CD14-positive monocyte (primary cell): ENCODE measurements at regions not wholly inside any gene's neighbourhood (a gene's known extent, or its start where the extent isn't known, plus 50 kb on each side); places are given as distances from the start of the nearest gene placed in this dataset.

Experiments used
- DNase-seq, 3 donors: peaks; one replicate each; pipeline ENCODE4 v3.0.0-alpha.2; 2011 to 2022
- H2AFZ ChIP-seq: 2 replicates; pipeline ENCODE4 v1.6.0; 2012; ENCODE audit warnings: mild to moderate bottlenecking, low read depth, low read length, inconsistent platforms; ENCODE audit not compliant: insufficient read depth, poor library complexity, severe bottlenecking
- H3K27ac ChIP-seq, 2 donors: 1 replicate in 1 of 2; 2 replicates in 1 of 2; pipeline ENCODE4 v1.5.1; 2012 to 2013; ENCODE audit warnings: low read length in 2 of 2, control low read depth in 1 of 2, inconsistent platforms in 1 of 2, low read depth in 1 of 2, mild to moderate bottlenecking in 1 of 2
- H3K27me3 ChIP-seq, 2 donors: one replicate each; pipeline versions ENCODE4 v1.6.0 to v1.6.1; 2011 to 2013; ENCODE audit warnings: low read length in 2 of 2; ENCODE audit not compliant: control insufficient read depth in 2 of 2, insufficient read depth in 2 of 2
- H3K36me3 ChIP-seq, 2 donors: replicated peaks in 1 of 2; 1 replicate in 1 of 2; 2 replicates in 1 of 2; pipeline versions ENCODE4 v1.5.1 to v1.6.1; 2012 to 2013; ENCODE audit warnings: low read length in 2 of 2, control low read depth in 1 of 2, inconsistent platforms in 1 of 2, mild to moderate bottlenecking in 1 of 2; ENCODE audit not compliant: insufficient read depth in 2 of 2, control insufficient read depth in 1 of 2
- H3K4me1 ChIP-seq, 2 donors: 1 replicate in 1 of 2; 2 replicates in 1 of 2; pipeline versions ENCODE4 v1.5.1 to v1.6.1; 2012 to 2013; ENCODE audit warnings: low read length in 2 of 2, control low read depth in 1 of 2, inconsistent platforms in 1 of 2, mild to moderate bottlenecking in 1 of 2, moderate library complexity in 1 of 2; ENCODE audit not compliant: insufficient read depth in 2 of 2, control insufficient read depth in 1 of 2
- H3K4me2 ChIP-seq: replicated peaks from 2 replicates; pipeline ENCODE3; 2012; ENCODE audit warnings: low read length, moderate library complexity, mild to moderate bottlenecking; ENCODE audit not compliant: poor library complexity, severe bottlenecking; ENCODE audit errors: extremely low read depth
- H3K4me3 ChIP-seq, 3 experiments: fragments of 200-600 bp in 1 of 3; sonication (generic) in 1 of 3; replicated peaks in 1 of 3; 1 replicate in 2 of 3; 2 replicates in 1 of 3; pipeline ENCODE4 v1.5.1; 2011 to 2013; ENCODE audit warnings: low read length in 3 of 3, mild to moderate bottlenecking in 3 of 3, control low read depth in 2 of 3, low read depth in 2 of 3, inconsistent platforms in 1 of 3, moderate library complexity in 1 of 3
- H3K79me2 ChIP-seq: 2 replicates; pipeline ENCODE4 v1.6.0; 2012; ENCODE audit warnings: mild to moderate bottlenecking, control low read depth, inconsistent platforms, low read length, moderate library complexity; ENCODE audit not compliant: insufficient read depth
- H3K9ac ChIP-seq: 2 replicates; pipeline ENCODE4 v1.6.0; 2017; ENCODE audit warnings: low read length, mild to moderate bottlenecking; ENCODE audit not compliant: insufficient read depth, poor library complexity, severe bottlenecking
- H3K9me3 ChIP-seq, 2 donors: replicated peaks in 1 of 2; 1 replicate in 1 of 2; 2 replicates in 1 of 2; pipeline versions ENCODE4 v1.5.1 to v1.6.1; 2012 to 2013; ENCODE audit warnings: low read length in 2 of 2, control low read depth in 1 of 2; ENCODE audit not compliant: control insufficient read depth in 1 of 2, insufficient read depth in 1 of 2
- H4K20me1 ChIP-seq: 2 replicates; pipeline ENCODE4 v1.6.0; 2012; ENCODE audit warnings: mild to moderate bottlenecking, low read length, control low read depth, moderate library complexity; ENCODE audit not compliant: insufficient read depth
- H3K27ac Mint-ChIP-seq, 7 donors: one replicate each; pipeline ENCODE4 v1.8.0; 2020; ENCODE audit warnings: mild to moderate bottlenecking in 7 of 7, mixed read lengths in 7 of 7, moderate library complexity in 6 of 7, inconsistent platforms in 2 of 7
- H3K27me3 Mint-ChIP-seq, 3 donors: one replicate each; pipeline ENCODE4 v1.8.0; 2021 to 2022; ENCODE audit warnings: low read depth in 3 of 3, mild to moderate bottlenecking in 3 of 3, mixed read lengths in 3 of 3, moderate library complexity in 3 of 3, inconsistent platforms in 1 of 3
- H3K36me3 Mint-ChIP-seq, 2 donors: one replicate each; pipeline ENCODE4 v1.8.0; 2020; ENCODE audit warnings: mixed read lengths in 2 of 2, inconsistent platforms in 1 of 2, mild to moderate bottlenecking in 1 of 2
- H3K4me1 Mint-ChIP-seq: one replicate; pipeline ENCODE4 v1.8.0; 2020; ENCODE audit warnings: mild to moderate bottlenecking, mixed read lengths
- H3K4me3 Mint-ChIP-seq, 2 donors: one replicate each; pipeline ENCODE4 v1.8.0; 2020; ENCODE audit warnings: mild to moderate bottlenecking in 2 of 2, mixed read lengths in 2 of 2, moderate library complexity in 1 of 2
- H3K9me3 Mint-ChIP-seq, 7 donors: one replicate each; pipeline ENCODE4 v1.8.0; 2020 to 2022; ENCODE audit warnings: mixed read lengths in 7 of 7, mild to moderate bottlenecking in 6 of 7, moderate library complexity in 6 of 7, inconsistent platforms in 2 of 7
- CTCF ChIP-seq: fragments of 200-600 bp; IDR thresholded peaks from one replicate; pipeline ENCODE4 v1.8.0; 2022; ENCODE audit warnings: antibody characterized with exemption, mild to moderate bottlenecking
- WGBS: methylation state at CpG from one replicate; pipeline ENCODE4 v1.1.5; 2013; ENCODE audit warnings: missing lambda C conversion rate; ENCODE audit not compliant: insufficient coverage; 5-methylcytosine and 5-hydroxymethylcytosine counted together
- intact Hi-C, 2 donors: fragments of 100-400 bp; cut with micrococcal nuclease; formaldehyde crosslinking; loops; one replicate each; pipeline versions ENCODE4 v1.15.0 to v1.15.1; 2023

GRCh38 chr6:94736236-94736635 lies 841.1 kb upstream of the MANEA start:
- peaks cover 0 to 6% (median 3%) of the 10 kb centered on the region in 7 donors for H3K9me3 Mint-ChIP-seq

GRCh38 chr6:94735270-94735669 lies 842.1 kb upstream of the MANEA start:
- Histone ChIP-seq H3K27me3 (no peaks in the 10 kb centered on the region), H3K36me3 (no peaks in the 10 kb centered on the region), H4K20me1 (no peaks in the 10 kb centered on the region), H3K79me2 (no peaks in the 10 kb centered on the region), H3K27ac (no peak overlapping the region), H3K4me2 (no peak overlapping the region), H3K9ac (no peak overlapping the region), H3K9me3 (peaks cover 0 to 7% of the 10 kb centered on the region in 2 donors), H3K4me3 (no peak overlapping the region), H3K4me1 (no peaks in the 10 kb centered on the region), H2AFZ (no peak overlapping the region)
- Mint-ChIP-seq H3K4me1 (no peaks in the 10 kb centered on the region), H3K27ac (no peak overlapping the region), H3K36me3 (no peaks in the 10 kb centered on the region), H3K9me3 (peaks cover 0 to 6% (median 3%) of the 10 kb centered on the region in 7 donors), H3K4me3 (no peak overlapping the region), H3K27me3 (peaks cover 0 to 2% (median 0%) of the 10 kb centered on the region in 3 donors)
- intact Hi-C loops, result no loop called here
- no peak for TF ChIP-seq CTCF
- 75% methylated on average over 4 of the region's 7 CpGs for WGBS
- no peak for DNase-seq

More at GRCh38 chr6:94736236-94736635, 841.1 kb upstream of the MANEA start:
- Histone ChIP-seq H3K4me1 (no peaks in the 10 kb centered on the region), H3K36me3 (no peaks in the 10 kb centered on the region), H2AFZ (no peak overlapping the region), H3K9me3 (peaks cover 0 to 7% of the 10 kb centered on the region in 2 donors), H3K27me3 (no peaks in the 10 kb centered on the region), H3K4me3 (no peak overlapping the region), H3K79me2 (no peaks in the 10 kb centered on the region), H3K9ac (no peak overlapping the region), H3K4me2 (no peak overlapping the region), H3K27ac (no peak overlapping the region), H4K20me1 (no peaks in the 10 kb centered on the region)
- no peak overlapping the region for H3K4me3 Mint-ChIP-seq
- TF ChIP-seq CTCF, result no peak
- DNase-seq, result no peak
- 80% methylated on average over 2 of the region's 2 CpGs for WGBS
- intact Hi-C loops, result no loop called here
- H3K4me1 Mint-ChIP-seq, result no peaks in the 10 kb centered on the region
- H3K36me3 Mint-ChIP-seq, result no peaks in the 10 kb centered on the region
- peaks cover 0 to 2% (median 0%) of the 10 kb centered on the region in 3 donors for H3K27me3 Mint-ChIP-seq
- no peak overlapping the region for H3K27ac Mint-ChIP-seq
